ENCODE measurements at regions not wholly inside any gene's neighbourhood (a gene's known extent, or its start where the extent isn't known, plus 50 kb on each side); places are given as distances from the start of the nearest gene placed in this dataset.

- no peak for TF ChIP-seq CTCF (conservative IDR thresholded peaks at IDR 0.05; ENCODE audit: low read depth, low read length)
- DNase-seq (ENCODE audit: low read depth): peak; percentile 63
Measured at GRCh38 chr18:60445341-60445740, 72.8 kb upstream of the MC4R start.

GRCh38 chr18:60446821-60447220 is 74.2 kb upstream of the MC4R start:
- no peak for TF ChIP-seq CTCF (conservative IDR thresholded peaks at IDR 0.05; ENCODE audit: low read depth, low read length)
- no peak overlapping the region for H3K4me3 ChIP-seq (ENCODE audit: low read length)
- DNase-seq (ENCODE audit: low read depth): no peak

More at GRCh38 chr18:60445341-60445740, 72.8 kb upstream of the MC4R start:
- no peak overlapping the region for H3K4me3 ChIP-seq (ENCODE audit: low read length)

- no peak for TF ChIP-seq CTCF (conservative IDR thresholded peaks at IDR 0.05; ENCODE audit: low read depth, low read length)
- H3K4me3 ChIP-seq (ENCODE audit: low read length): no peak overlapping the region
- no peak for DNase-seq (ENCODE audit: low read depth)
Measured at GRCh38 chr18:60448487-60449267, 76.1 kb upstream of the MC4R start.

GRCh38 chr18:60452421-60452820 is 79.8 kb upstream of the MC4R start:
- DNase-seq (ENCODE audit: low read depth): peak; percentile 57
- H3K4me3 ChIP-seq (ENCODE audit: low read length): no peak overlapping the region
- TF ChIP-seq CTCF (conservative IDR thresholded peaks at IDR 0.05; ENCODE audit: low read depth, low read length): no peak

GRCh38 chr18:60466677-60467076 is 94.1 kb upstream of the MC4R start:
- no peak for TF ChIP-seq CTCF (conservative IDR thresholded peaks at IDR 0.05; ENCODE audit: low read depth, low read length)

GRCh38 chr18:60469387-60470100 is 97.0 kb upstream of the MC4R start:
- no peak overlapping the region for H3K4me3 ChIP-seq (ENCODE audit: low read length)
- TF ChIP-seq CTCF (conservative IDR thresholded peaks at IDR 0.05; ENCODE audit: low read depth, low read length): no peak
- no peak for DNase-seq (ENCODE audit: low read depth)

More at GRCh38 chr18:60466677-60467076, 94.1 kb upstream of the MC4R start:
- no peak overlapping the region for H3K4me3 ChIP-seq (ENCODE audit: low read length)
- DNase-seq (ENCODE audit: low read depth): no peak
